Bronchial epithelial cell (primary cell): ENCODE measurements at regions not wholly inside any gene's neighbourhood (a gene's known extent, or its start where the extent isn't known, plus 50 kb on each side); places are given as distances from the start of the nearest gene placed in this dataset.

Source experiments
- DNase-seq: peaks from one replicate; pipeline ENCODE4 v3.0.0-alpha.2; 2010; ENCODE audit warnings: low read depth
- FAIRE-seq: peaks from 2 replicates; lab custom pipeline; 2011; peaks lifted over from hg19 to GRCh38; lab: Jason Lieb, UNC
- H3K27me3 ChIP-seq: 2 replicates; pipeline ENCODE4 v1.5.1; 2011; ENCODE audit warnings: low read length; ENCODE audit not compliant: control insufficient read depth, insufficient read depth
- H3K36me3 ChIP-seq: 2 replicates; pipeline ENCODE4 v1.5.1; 2011; ENCODE audit warnings: low read length; ENCODE audit not compliant: control insufficient read depth, insufficient read depth
- H3K4me3 ChIP-seq: 2 replicates; pipeline ENCODE4 v1.5.1; 2011; ENCODE audit warnings: mild to moderate bottlenecking, low read depth, low read length, control low read depth
- TF ChIP-seq, protein P1 (sequence below): IDR thresholded peaks from 2 replicates; pipeline ENCODE4 v1.5.1; 2011; ENCODE audit warnings: mild to moderate bottlenecking, moderate library complexity, low read length, control low read depth, inconsistent platforms; ENCODE audit not compliant: insufficient read depth, severe bottlenecking

DNA sequence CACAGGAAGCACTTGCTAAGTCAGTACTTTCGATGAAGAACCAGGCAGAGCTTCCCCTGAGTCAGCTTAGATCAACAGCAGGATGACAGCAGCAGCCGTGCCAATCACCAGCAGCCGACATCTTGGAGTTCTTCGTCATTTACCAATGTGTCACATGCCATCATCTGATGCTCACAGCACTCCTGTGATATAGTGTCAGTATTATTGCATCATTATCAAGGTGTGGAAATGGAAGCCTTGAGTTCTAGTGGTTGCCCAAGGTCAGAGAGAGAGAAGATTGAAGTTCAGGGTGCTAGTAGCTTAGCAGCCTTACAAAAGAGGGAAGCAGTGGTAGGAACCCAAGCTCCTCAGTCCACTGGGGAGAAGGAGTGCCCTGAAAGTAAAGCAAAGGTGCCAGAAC, 331.5 kb downstream of the ZNF536 start:
- H3K36me3 ChIP-seq, result no peaks in the 10 kb centered on the region
- DNase-seq (no peak), FAIRE-seq (peak; percentile 72)
- no peak overlapping the region for H3K4me3 ChIP-seq
- TF ChIP-seq, protein P1, sequence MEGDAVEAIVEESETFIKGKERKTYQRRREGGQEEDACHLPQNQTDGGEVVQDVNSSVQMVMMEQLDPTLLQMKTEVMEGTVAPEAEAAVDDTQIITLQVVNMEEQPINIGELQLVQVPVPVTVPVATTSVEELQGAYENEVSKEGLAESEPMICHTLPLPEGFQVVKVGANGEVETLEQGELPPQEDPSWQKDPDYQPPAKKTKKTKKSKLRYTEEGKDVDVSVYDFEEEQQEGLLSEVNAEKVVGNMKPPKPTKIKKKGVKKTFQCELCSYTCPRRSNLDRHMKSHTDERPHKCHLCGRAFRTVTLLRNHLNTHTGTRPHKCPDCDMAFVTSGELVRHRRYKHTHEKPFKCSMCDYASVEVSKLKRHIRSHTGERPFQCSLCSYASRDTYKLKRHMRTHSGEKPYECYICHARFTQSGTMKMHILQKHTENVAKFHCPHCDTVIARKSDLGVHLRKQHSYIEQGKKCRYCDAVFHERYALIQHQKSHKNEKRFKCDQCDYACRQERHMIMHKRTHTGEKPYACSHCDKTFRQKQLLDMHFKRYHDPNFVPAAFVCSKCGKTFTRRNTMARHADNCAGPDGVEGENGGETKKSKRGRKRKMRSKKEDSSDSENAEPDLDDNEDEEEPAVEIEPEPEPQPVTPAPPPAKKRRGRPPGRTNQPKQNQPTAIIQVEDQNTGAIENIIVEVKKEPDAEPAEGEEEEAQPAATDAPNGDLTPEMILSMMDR, result no peak
- H3K27me3 ChIP-seq, result no peaks in the 10 kb centered on the region

DNA sequence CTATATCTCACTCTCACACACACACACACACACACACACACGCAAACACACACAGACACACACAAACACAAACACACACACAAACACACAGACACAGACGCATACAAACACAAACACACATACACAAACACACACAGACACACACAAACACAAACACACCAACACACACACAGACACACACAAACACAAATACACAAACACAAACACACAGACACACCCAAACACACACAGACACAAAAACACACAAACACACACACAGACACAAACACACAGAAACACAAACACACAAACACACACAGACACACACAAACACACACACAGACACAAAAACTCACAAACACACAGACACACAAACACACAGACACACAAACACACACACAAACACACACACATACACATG, 329.0 kb downstream of the ZNF536 start:
- TF ChIP-seq, protein P1, result no peak
- Histone ChIP-seq H3K27me3 (no peaks in the 10 kb centered on the region), H3K4me3 (no peak overlapping the region), H3K36me3 (no peaks in the 10 kb centered on the region)
- no peak for DNase-seq
- FAIRE-seq, result peak; percentile 75

DNA sequence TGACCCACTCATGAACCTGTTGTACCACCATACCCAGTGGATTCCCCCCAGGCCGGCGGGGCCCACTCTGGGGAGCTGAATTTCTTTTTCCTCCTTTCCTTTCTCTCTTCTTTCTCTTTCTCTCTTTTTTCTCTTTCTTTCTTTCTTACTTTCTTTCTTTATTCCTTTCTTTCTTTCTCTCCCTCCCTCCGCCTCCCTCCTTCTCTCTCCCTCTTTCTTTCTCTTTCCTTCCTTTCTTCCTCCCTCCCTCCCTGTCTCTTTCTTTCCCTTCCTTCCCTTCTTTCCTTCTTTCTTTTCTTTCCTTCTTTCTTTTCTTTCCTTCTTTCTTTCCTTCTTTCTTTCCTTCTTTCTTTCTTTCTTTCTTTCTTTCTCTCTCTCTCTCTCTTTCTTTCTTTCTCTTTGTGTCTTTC, 327.7 kb downstream of the ZNF536 start:
- TF ChIP-seq, protein P1, result no peak
- no peaks in the 10 kb centered on the region for H3K36me3 ChIP-seq
- no peak for FAIRE-seq
- no peaks in the 10 kb centered on the region for H3K27me3 ChIP-seq
- H3K4me3 ChIP-seq, result no peak overlapping the region
- DNase-seq, result no peak

DNA sequence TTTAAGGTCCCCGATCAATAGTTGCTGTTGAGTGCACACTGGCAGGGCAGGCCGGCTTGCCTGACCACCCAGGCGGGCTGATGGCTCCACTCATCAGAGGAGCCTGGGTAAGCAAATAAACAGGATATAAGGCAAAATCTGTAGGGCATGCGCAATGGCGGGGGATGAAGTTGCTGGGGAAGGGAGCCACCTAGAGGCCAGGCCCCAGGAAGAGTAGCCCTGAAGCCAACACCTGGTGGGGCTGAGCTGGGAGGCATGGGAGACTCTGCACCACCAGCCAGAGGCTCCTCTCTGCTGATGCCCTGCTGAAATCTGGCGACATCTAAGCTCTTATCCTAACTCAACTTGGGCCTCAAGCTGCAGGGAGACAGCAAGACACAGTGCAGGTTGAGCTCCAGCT, 324.3 kb downstream of the ZNF536 start:
- DNase-seq (no peak), FAIRE-seq (no peak)
- H3K4me3 ChIP-seq, result no peak overlapping the region
- TF ChIP-seq, protein P1, result peak; percentile 22
- no peaks in the 10 kb centered on the region for H3K36me3 ChIP-seq
- no peaks in the 10 kb centered on the region for H3K27me3 ChIP-seq

DNA sequence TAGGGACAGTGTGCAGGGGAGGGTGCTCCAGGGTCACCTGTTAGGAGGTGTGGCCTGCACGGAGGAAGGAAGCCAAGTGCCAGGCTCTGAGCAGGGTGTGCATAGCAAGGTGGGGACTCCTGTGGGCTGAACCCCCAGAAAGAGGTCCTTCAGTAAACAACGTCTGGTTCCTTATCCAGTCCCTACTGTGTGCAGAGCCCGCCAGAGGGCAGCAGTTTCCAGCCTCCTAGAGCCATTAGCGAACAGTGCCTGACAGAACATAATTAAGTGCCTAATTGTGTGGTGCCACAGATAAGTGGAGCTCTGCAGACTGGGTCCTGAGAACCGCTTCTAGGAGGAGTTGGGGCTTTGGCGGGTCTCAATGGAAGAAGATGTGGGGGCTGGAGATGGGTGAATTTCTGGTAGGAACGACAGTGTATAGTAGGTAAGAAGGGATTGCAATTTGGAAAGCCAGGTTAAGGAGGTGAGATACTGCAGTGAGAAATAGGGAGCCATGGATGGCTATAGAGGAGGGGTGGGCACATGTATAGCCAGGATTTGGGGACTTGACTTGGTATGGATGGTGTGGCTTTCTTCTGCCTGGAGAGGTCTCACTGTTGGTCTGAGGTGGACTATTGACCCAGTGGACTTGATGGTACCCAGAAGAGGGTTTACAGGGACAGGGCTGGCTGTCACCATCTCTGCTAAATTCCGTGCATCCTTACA, 323.1 kb downstream of the ZNF536 start:
- H3K27me3 ChIP-seq, result no peaks in the 10 kb centered on the region
- DNase-seq (no peak), FAIRE-seq (no peak)
- TF ChIP-seq, protein P1, result no peak
- no peak overlapping the region for H3K4me3 ChIP-seq
- no peaks in the 10 kb centered on the region for H3K36me3 ChIP-seq
